Activated CD4-positive, alpha-beta T cell treated with anti-CD3 and anti-CD28 coated beads for 36 hours (primary cell): ENCODE measurements at regions not wholly inside any gene's neighbourhood (a gene's known extent, or its start where the extent isn't known, plus 50 kb on each side); places are given as distances from the start of the nearest gene placed in this dataset.
"Not testable (repeated sequence)": the region's sequence is repeated elsewhere in the genome, so short reads cannot be mapped to it uniquely, and the experiment has no call there.

Source experiments
- ATAC-seq: fragments of 200-7000 bp; cut with Tn5 transposase; one replicate; pipeline ENCODE4 v1.10.0; 2021; ENCODE audit warnings: mild to moderate bottlenecking, moderate library complexity
- CTCF ChIA-PET: fragments of 350-600 bp; sonication (Branson Sonifier 250); formaldehyde crosslinking; loops from one replicate; lab custom pipeline; 2021; ENCODE audit warnings: antibody characterized with exemption; lab: Charles Lee
- POLR2A ChIA-PET: fragments of 350-600 bp; sonication (Branson Sonifier 250); formaldehyde crosslinking; loops from one replicate; lab custom pipeline; 2021; ENCODE audit warnings: antibody characterized with exemption, inconsistent platforms; lab: Charles Lee
- DNase-seq: peaks from one replicate; pipeline ENCODE4 v3.0.0-alpha.2; 2020
- H3K27ac Mint-ChIP-seq: one replicate; pipeline ENCODE4 v1.8.0; 2021; ENCODE audit warnings: mixed read lengths
- H3K27me3 Mint-ChIP-seq: one replicate; pipeline ENCODE4 v1.8.0; 2021; ENCODE audit warnings: mixed read lengths
- H3K36me3 Mint-ChIP-seq: one replicate; pipeline ENCODE4 v1.8.0; 2021; ENCODE audit warnings: low read depth, mixed read lengths
- H3K4me1 Mint-ChIP-seq: one replicate; pipeline ENCODE4 v1.8.0; 2021; ENCODE audit warnings: mixed read lengths
- H3K4me3 Mint-ChIP-seq: one replicate; pipeline ENCODE4 v1.8.0; 2021; ENCODE audit warnings: mild to moderate bottlenecking, moderate library complexity, mixed read lengths
- H3K9me3 Mint-ChIP-seq: one replicate; pipeline ENCODE4 v1.8.0; 2021; ENCODE audit warnings: low read depth, mixed read lengths
- intact Hi-C, 2 experiments: fragments of 100-400 bp; cut with DNase I in 1 of 2; cut with micrococcal nuclease in 1 of 2; formaldehyde crosslinking; loops; one replicate each; pipeline versions ENCODE4 v1.14.2 to v1.15.1; 2022 to 2024; cut with DNase I, micrococcal nuclease

DNA sequence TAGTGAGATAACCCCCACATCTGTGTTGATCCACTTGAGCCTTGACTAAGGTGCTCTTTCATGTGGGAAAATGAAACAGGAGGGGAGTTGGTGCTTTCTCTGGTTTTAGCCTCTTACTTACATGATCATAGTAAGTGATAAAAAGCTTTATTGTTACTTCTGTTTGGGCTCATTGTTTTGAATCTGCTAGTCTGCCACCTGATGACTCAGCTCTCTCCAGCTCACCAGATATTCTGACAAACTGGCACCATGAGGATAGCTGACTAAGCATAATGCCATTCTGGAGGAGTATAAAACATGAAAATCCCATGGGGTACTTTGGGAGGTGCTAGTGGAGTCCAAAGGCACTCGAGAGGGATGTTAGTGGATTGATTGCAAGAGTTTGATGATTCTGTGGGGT, 824.0 kb downstream of the RAPGEF2 start:
- H3K27ac Mint-ChIP-seq: no peak overlapping the region
- ChIA-PET POLR2A (no interaction called here), CTCF (interaction anchor here (0.6 kb wide), 1 partner anchor 39 kb away, joined by 3 read pairs; no protein-coding TSS in a partner anchor)
- no peaks in the 10 kb centered on the region for H3K36me3 Mint-ChIP-seq
- no peaks in the 10 kb centered on the region for H3K27me3 Mint-ChIP-seq
- H3K4me1 Mint-ChIP-seq: no peaks in the 10 kb centered on the region
- H3K4me3 Mint-ChIP-seq: no peak overlapping the region
- ATAC-seq: no peak
- intact Hi-C loops: no loop called here
- DNase-seq: no peak
- H3K9me3 Mint-ChIP-seq: peaks cover 17% of the 10 kb centered on the region

DNA sequence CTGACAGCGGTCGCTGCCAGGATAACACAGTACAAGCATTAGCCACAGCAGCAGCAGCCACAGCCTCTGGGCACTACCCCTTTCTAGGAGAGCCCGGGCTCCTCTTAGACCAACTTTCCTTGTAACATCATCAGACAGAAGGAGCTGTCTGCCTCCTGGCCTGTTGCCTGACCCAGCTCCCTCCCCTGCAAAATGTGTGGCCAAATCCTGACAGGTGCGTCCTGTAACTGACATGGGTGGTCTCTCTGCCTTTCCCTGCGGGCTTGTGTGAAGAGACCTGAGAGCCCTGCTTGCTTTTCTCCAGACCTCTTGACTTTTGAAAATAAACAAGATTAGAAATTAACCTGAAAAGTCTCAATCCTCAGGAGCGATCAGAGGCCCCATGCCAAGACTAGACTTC, 824.9 kb downstream of the RAPGEF2 start:
- Mint-ChIP-seq H3K4me3 (no peak overlapping the region), H3K36me3 (no peaks in the 10 kb centered on the region), H3K27ac (no peak overlapping the region), H3K4me1 (no peaks in the 10 kb centered on the region), H3K9me3 (peaks cover 19% of the 10 kb centered on the region), H3K27me3 (no peaks in the 10 kb centered on the region)
- intact Hi-C loops: no loop called here
- ChIA-PET CTCF (no interaction called here), POLR2A (no interaction called here)
- DNase-seq (no peak), ATAC-seq (no peak)

DNA sequence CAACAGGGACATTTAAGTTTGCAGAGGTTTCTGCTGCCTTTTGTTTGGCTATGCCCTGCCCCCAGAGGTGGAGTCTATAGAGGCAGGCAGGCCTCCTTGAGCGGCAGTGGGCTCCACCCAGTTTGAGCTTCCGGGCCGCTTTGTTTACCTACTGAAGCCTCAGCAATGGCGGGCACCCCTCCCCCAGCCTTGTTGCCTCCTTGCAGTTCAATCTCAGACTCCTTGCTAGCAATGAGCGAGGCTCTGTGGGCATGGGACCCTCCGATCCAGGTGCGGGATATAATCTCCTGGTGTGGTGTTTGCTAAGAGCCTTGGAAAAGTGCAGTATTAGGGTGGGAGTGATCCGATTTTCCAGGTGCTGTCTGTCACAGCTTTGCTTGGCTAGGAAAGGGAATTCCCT, 831.7 kb downstream of the RAPGEF2 start:
- intact Hi-C loops, DNase-seq, CTCF ChIA-PET, ATAC-seq, H3K27me3 Mint-ChIP-seq, H3K36me3 Mint-ChIP-seq, H3K4me1 Mint-ChIP-seq, H3K4me3 Mint-ChIP-seq, POLR2A ChIA-PET, H3K27ac Mint-ChIP-seq, H3K9me3 Mint-ChIP-seq: not testable (repeated sequence)

DNA sequence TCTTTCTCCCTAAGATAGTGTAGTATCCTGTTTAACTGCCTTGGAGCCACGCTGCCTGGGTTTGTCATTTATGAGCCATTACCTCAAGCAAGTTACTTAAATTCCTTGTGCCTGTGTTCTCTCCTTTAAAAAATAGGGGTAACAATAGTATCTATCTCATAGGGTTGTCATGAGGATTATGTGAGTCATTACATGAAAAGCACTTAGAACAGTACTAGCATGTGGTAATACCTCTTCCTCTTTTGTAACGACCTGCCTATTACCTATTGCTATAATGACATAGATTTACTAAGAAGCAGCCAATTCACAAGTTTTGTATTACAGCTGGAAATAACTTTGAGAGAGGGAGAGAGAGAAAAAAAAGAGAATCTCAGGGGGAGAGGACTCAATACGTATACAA, 834.7 kb downstream of the RAPGEF2 start:
- H3K27ac Mint-ChIP-seq: no peak overlapping the region
- no peak overlapping the region for H3K4me3 Mint-ChIP-seq
- intact Hi-C loops: no loop called here
- DNase-seq (no peak), ATAC-seq (no peak)
- peaks cover 2% of the 10 kb centered on the region for H3K9me3 Mint-ChIP-seq
- H3K36me3 Mint-ChIP-seq: no peaks in the 10 kb centered on the region
- no peaks in the 10 kb centered on the region for H3K27me3 Mint-ChIP-seq
- ChIA-PET CTCF (no interaction called here), POLR2A (no interaction called here)
- H3K4me1 Mint-ChIP-seq: no peaks in the 10 kb centered on the region

DNA sequence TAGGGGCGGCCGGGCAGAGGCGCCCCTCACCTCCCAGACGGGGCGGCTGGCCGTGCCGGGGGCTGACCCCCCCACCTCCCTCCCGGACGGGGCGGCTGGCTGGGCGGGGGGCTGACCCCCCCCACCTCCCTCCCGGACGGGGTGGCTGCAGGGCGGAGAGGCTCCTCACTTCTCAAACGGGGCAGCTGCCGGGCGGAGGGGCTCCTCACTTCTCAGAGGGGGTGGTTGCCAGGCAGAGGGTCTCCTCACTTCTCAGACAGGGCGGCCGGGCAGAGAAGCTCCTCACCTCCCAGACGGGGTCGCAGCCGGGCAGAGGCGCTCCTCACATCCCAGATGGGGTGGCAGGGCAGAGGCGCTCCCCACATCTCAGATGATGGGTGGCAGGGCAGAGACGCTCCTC, 836.8 kb downstream of the RAPGEF2 start:
- H3K4me1 Mint-ChIP-seq, H3K27me3 Mint-ChIP-seq, DNase-seq, ATAC-seq, POLR2A ChIA-PET, CTCF ChIA-PET, H3K4me3 Mint-ChIP-seq, H3K27ac Mint-ChIP-seq, H3K9me3 Mint-ChIP-seq, H3K36me3 Mint-ChIP-seq: not testable (repeated sequence)
- intact Hi-C loops: loop anchor here in 1 of 2 experiments (10.0 kb wide), 1 partner anchor 455 kb away; no protein-coding TSS in a partner anchor

DNA sequence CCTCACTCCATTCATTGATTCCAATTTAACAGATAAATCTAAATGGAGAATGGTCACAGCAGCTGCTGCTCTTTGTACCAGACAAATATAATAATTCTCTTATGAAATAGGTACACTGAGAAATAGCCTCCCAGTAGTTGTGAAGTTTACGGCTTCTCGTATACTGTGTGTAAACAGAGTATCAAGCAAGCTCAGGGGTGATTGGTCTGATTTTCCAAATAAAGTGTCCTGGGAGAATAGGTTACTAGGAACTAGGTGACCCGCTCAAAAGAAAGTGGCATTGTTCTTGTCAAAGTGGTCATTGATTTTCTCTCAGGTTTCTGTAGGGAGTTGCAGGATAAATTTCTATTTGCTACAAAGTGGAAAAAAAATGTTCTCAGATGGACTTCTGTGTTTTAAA, 838.2 kb downstream of the RAPGEF2 start:
- no peak overlapping the region for H3K4me3 Mint-ChIP-seq
- no peak overlapping the region for H3K27ac Mint-ChIP-seq
- ATAC-seq (no peak), DNase-seq (no peak)
- CTCF ChIA-PET: no interaction called here
- no peaks in the 10 kb centered on the region for H3K27me3 Mint-ChIP-seq
- POLR2A ChIA-PET: no interaction called here
- intact Hi-C loops: loop anchor here in 1 of 2 experiments (10.0 kb wide), 1 partner anchor 456 kb away; no protein-coding TSS in a partner anchor
- no peaks in the 10 kb centered on the region for H3K4me1 Mint-ChIP-seq
- H3K9me3 Mint-ChIP-seq: no peaks in the 10 kb centered on the region
- no peaks in the 10 kb centered on the region for H3K36me3 Mint-ChIP-seq

DNA sequence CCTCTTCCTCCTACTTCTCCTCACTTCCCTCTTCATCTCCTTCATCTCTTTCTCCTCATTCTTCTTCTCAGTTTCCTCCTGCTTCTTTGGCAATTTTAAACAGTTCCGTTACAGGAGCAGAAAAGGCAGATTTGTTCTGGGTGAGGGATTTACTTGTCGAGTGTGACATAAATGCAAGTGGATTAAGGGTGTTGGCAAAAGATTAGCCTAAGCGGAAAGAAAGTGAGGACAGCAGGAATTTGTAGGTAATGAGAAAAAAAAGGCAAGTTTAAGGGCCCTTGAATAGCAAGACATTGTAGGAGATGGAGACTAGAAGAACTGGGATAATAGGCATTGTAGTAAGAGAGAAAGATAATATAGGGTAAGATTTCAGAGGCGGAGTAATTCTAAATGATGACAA, 841.6 kb downstream of the RAPGEF2 start:
- CTCF ChIA-PET: no interaction called here
- DNase-seq (no peak), ATAC-seq (no peak)
- H3K27me3 Mint-ChIP-seq: no peaks in the 10 kb centered on the region
- intact Hi-C loops: loop anchor here in 1 of 2 experiments (10.0 kb wide), 1 partner anchor 460 kb away; no protein-coding TSS in a partner anchor
- H3K4me3 Mint-ChIP-seq: no peak overlapping the region
- no peaks in the 10 kb centered on the region for H3K4me1 Mint-ChIP-seq
- H3K36me3 Mint-ChIP-seq: no peaks in the 10 kb centered on the region
- H3K9me3 Mint-ChIP-seq: no peaks in the 10 kb centered on the region
- H3K27ac Mint-ChIP-seq: no peak overlapping the region
- POLR2A ChIA-PET: no interaction called here

DNA sequence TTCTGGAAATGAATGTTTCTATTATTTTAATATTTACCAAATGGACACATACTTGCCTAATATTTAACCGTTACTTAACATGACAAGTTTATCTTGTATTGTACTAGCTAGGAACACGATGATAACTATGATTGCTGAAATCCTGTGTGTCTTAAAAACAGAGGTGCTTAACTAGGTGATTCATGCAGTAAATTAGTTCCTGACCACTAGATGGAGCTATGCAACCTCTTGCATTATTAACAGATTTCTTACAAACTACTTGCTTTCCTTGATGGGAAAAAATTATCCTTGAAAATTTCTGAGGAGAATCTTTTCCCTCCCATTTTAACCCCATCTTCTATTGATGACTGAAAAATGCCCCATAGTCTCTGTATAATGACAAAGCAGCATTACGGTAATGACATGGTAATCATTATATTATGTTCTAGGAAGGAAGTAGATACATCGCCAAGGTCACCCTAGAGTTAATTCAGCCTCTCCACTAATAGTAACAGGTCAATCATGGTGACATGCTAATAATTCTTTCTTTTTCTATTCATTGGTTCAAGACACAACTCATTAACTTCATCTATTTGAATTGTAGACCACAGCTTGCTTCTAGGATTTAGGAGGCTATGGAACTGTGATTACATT, 844.2 kb downstream of the RAPGEF2 start:
- CTCF ChIA-PET: interaction anchor here (0.6 to 1.7 kb wide), 4 partner anchors 10 to 641 kb away, joined by 3 to 5 read pairs (median 4); no protein-coding TSS in a partner anchor
- ATAC-seq: no peak
- H3K9me3 Mint-ChIP-seq: no peaks in the 10 kb centered on the region
- DNase-seq: no peak
- H3K27ac Mint-ChIP-seq: no peak overlapping the region
- H3K36me3 Mint-ChIP-seq: no peaks in the 10 kb centered on the region
- H3K4me3 Mint-ChIP-seq: no peak overlapping the region
- POLR2A ChIA-PET: no interaction called here
- H3K27me3 Mint-ChIP-seq: no peaks in the 10 kb centered on the region
- intact Hi-C loops: loop anchor here in 1 of 2 experiments (10.0 kb wide), 1 partner anchor 462 kb away; no protein-coding TSS in a partner anchor
- H3K4me1 Mint-ChIP-seq: no peaks in the 10 kb centered on the region

DNA sequence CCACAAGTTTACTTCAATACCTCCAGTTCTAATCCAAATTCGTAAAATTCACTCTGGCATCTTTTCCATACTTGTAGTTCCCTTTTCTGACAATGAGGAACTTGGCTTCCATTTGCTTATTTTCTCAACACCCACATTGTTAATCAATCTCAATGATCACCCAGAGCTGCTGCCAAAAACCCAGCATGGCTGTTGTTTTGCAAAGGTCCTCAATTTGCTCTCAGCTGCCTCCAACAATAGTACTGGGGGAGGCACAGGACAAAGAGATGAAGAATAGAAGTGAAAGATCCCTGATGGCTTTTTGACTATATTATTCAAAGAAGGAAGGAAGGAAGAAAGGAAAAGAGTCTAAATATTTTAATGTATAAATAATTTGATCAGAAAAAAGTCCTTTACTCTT, 847.8 kb downstream of the RAPGEF2 start:
- Mint-ChIP-seq H3K4me1 (no peaks in the 10 kb centered on the region), H3K27me3 (no peaks in the 10 kb centered on the region), H3K27ac (no peak overlapping the region), H3K9me3 (no peaks in the 10 kb centered on the region), H3K36me3 (no peaks in the 10 kb centered on the region), H3K4me3 (no peak overlapping the region)
- ChIA-PET CTCF (interaction anchor here (0.6 to 0.7 kb wide), 2 partner anchors 8 to 464 kb away, joined by 3 read pairs; no protein-coding TSS in a partner anchor), POLR2A (no interaction called here)
- ATAC-seq: no peak
- intact Hi-C loops: no loop called here
- DNase-seq: no peak

DNA sequence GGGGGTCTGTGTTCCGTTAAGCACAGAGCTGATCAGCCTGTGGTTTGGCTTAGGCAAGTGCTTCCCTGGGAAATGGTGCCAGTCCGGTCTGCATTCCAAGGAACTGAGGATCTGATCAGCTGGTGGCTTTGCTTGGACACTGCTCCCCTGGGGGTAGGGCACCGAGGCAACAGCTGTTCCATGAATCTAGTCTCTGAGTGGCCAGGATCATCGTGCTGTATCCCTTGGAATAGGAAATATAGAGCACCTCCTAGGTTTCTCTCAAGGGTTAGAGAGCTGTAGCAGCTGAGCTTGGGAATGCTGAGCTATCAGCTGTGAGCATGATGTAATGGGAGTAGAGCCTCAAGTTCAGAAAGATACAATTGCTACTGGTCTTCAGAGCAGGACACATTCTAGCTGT, 863.9 kb downstream of the RAPGEF2 start:
- no peak for ATAC-seq
- Mint-ChIP-seq H3K4me1 (no peaks in the 10 kb centered on the region), H3K27ac (no peak overlapping the region), H3K4me3 (no peak overlapping the region), H3K36me3 (no peaks in the 10 kb centered on the region), H3K9me3 (peaks cover 5% of the 10 kb centered on the region), H3K27me3 (no peaks in the 10 kb centered on the region)
- intact Hi-C loops: no loop called here
- POLR2A ChIA-PET: no interaction called here
- CTCF ChIA-PET: no interaction called here
- no peak for DNase-seq

DNA sequence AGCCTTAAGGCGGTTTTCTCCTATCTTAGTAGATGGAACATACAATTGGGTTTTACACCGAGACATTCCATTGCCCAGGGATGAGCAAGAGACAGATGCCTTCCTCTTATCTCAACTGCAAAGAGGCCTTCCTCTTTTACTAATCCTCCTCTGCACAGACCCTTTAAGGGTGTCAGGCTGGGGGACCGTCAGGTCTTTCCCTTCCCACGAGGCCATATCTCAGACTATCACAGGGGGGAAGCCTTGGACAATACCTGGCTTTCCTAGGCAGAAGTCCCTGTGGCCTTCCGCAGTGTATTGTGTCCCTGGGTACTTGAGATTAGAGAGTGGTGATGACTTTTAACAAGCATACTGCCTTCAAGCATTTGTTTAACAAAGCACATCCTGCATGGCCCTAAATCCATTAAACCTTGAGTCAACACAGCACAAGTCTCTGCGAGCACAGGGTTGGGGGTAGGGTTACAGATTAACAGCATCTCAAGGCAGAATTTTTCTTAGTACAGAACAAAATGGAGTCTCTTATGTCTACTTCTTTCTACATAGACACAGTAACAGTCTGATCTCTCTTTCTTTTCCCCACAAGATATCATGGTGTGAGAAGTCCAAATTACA, 874.1 kb downstream of the RAPGEF2 start:
- DNase-seq, H3K9me3 Mint-ChIP-seq, POLR2A ChIA-PET, H3K36me3 Mint-ChIP-seq, H3K4me1 Mint-ChIP-seq, intact Hi-C loops, H3K27me3 Mint-ChIP-seq, H3K4me3 Mint-ChIP-seq, CTCF ChIA-PET, H3K27ac Mint-ChIP-seq, ATAC-seq: not testable (repeated sequence)

DNA sequence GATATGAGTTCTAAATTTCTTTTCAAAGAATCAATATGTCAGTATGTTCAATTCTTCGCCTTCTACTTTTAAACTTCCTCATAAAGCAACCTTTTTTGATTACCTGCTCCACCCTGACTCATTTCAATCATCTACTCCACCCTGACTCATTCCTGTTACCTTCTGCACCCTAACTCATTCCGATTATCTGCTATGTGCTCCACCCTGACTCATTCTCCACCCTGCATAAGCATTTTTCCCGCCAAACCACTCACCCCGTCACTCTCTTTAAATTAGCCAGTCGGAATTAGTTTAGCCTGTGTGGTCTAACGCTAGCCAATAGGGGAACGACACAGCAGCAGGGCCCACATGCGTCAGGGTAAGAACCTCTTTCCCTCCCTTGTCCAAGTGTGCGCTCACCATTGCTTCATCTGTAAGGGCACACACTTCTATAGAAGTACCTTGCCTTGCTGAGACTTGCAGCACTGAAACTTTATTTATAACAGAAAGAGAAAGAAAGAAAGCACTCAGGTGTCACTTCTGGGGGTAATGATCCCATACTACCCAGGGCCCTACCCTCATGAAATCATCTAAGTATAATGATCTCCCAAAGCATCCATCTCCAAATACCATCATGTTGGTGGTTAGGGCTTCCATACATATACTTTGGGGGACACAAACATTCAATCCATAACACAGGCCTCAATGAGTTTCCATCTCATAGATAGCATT, 875.2 kb downstream of the RAPGEF2 start:
- POLR2A ChIA-PET: no interaction called here
- no peaks in the 10 kb centered on the region for H3K4me1 Mint-ChIP-seq
- no peak for ATAC-seq
- CTCF ChIA-PET: no interaction called here
- H3K9me3 Mint-ChIP-seq: peaks cover 6% of the 10 kb centered on the region
- H3K27ac Mint-ChIP-seq: no peak overlapping the region
- H3K36me3 Mint-ChIP-seq: no peaks in the 10 kb centered on the region
- no peak overlapping the region for H3K4me3 Mint-ChIP-seq
- intact Hi-C loops: no loop called here
- H3K27me3 Mint-ChIP-seq: no peaks in the 10 kb centered on the region
- no peak for DNase-seq
